Body of pancreas (tissue), 4 donors: ENCODE measurements at regions not wholly inside any gene's neighbourhood (a gene's known extent, or its start where the extent isn't known, plus 50 kb on each side); places are given as distances from the start of the nearest gene placed in this dataset.

ENCODE experiments used
- CTCF ChIP-seq, 7 experiments: fragments of 450-650 bp in 4 of 7; fragments of 200-600 bp in 3 of 7; sonication (generic) in 3 of 7; IDR thresholded peaks; one replicate each; pipeline ENCODE4 v1.5.1; 2016 to 2019; ENCODE audit warnings: antibody characterized with exemption in 7 of 7
- POLR2A ChIP-seq, 3 donors: fragments of 450-650 bp; IDR thresholded peaks; one replicate each; pipeline ENCODE4 v1.6.1; 2016; ENCODE audit warnings: antibody characterized with exemption in 3 of 3, mild to moderate bottlenecking in 2 of 3

GRCh38 chr4:133597251-133597650, 448.2 kb downstream of the PCDH10 start:
- TF ChIP-seq POLR2A (IDR thresholded peaks at IDR 0.05) = no peak
- TF ChIP-seq CTCF (IDR thresholded peaks at IDR 0.05) = no peak
